ENCODE measurements at regions not wholly inside any gene's neighbourhood (a gene's known extent, or its start where the extent isn't known, plus 50 kb on each side); places are given as distances from the start of the nearest gene placed in this dataset.

DNA sequence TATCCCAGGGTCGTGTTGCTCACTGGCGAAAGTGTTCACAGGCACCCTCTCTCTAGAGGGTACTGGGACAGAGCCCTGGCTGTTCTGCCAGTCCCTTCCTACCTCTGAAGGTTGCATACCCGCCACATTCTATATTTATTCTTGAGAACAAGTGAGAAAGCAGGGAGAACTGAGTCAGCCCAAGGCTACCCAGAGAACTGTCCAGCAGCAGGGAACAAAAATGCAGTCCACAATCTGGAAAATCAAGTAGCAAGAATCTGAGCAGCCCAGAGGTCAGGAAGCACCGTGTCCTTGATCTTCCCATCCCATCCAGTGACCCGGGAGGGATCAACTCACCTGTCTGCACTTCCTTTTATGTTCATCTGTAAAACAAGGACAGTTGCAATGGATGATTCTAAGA is 164.1 kb downstream of the FBXO15 start:
- TF ChIP-seq, protein P1, sequence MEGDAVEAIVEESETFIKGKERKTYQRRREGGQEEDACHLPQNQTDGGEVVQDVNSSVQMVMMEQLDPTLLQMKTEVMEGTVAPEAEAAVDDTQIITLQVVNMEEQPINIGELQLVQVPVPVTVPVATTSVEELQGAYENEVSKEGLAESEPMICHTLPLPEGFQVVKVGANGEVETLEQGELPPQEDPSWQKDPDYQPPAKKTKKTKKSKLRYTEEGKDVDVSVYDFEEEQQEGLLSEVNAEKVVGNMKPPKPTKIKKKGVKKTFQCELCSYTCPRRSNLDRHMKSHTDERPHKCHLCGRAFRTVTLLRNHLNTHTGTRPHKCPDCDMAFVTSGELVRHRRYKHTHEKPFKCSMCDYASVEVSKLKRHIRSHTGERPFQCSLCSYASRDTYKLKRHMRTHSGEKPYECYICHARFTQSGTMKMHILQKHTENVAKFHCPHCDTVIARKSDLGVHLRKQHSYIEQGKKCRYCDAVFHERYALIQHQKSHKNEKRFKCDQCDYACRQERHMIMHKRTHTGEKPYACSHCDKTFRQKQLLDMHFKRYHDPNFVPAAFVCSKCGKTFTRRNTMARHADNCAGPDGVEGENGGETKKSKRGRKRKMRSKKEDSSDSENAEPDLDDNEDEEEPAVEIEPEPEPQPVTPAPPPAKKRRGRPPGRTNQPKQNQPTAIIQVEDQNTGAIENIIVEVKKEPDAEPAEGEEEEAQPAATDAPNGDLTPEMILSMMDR (IDR thresholded peaks at IDR 0.05), result no peak
- TF ChIP-seq ZFX (IDR thresholded peaks at IDR 0.05; ENCODE audit: borderline replicate concordance), result no peak

Data from 22Rv1 (cell line).